ENCODE measurements at regions not wholly inside any gene's neighbourhood (a gene's known extent, or its start where the extent isn't known, plus 50 kb on each side); places are given as distances from the start of the nearest gene placed in this dataset.

- TF ChIP-seq TEAD4 (IDR thresholded peaks at IDR 0.05) (no peak), MAX (IDR thresholded peaks at IDR 0.05) (no peak), TCF12 (IDR thresholded peaks at IDR 0.05; ENCODE audit: low read depth) (no peak)
These were observed 111.1 kb upstream of the FAM20C start for GRCh38 chr7:81068-81925.
